Caki2 (cell line): ENCODE measurements at regions not wholly inside any gene's neighbourhood (a gene's known extent, or its start where the extent isn't known, plus 50 kb on each side); places are given as distances from the start of the nearest gene placed in this dataset.
"Not testable (repeated sequence)": the region's sequence is repeated elsewhere in the genome, so short reads cannot be mapped to it uniquely, and the experiment has no call there.

Experiments
- DNase-seq: peaks from one replicate; pipeline ENCODE4 v3.0.0-alpha.2; 2015; ENCODE audit warnings: low read depth
- in situ Hi-C: cut with HindIII; loops from 2 replicates; pipeline ENCODE4 v1.10.0; 2016; ENCODE audit warnings: low sequenced_read_pairs, low pct_unique_long_range_greater_than_20kb, mixed read lengths

DNA sequence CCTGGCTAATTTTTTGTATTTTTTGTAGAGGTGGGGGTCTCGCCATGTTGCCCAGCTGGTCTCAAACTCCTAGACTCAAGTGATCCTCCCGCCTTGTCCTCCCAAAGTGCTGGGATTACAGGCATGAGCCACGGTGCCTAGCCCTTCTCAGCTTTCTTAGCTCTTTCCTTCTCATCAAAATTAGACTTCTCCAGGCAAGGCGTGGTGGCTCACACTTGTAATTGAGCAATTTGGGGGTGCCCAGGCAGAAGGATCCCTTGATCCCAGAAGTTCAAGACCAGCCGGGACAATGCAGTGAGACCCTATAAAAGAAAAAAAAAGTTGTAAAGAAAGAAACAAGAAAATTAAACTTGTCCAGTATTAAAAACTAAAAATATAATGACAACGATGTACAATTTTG lies 112.6 kb upstream of the ERRFI1 start:
- in situ Hi-C loops, result no loop called here
- DNase-seq, result no peak

DNA sequence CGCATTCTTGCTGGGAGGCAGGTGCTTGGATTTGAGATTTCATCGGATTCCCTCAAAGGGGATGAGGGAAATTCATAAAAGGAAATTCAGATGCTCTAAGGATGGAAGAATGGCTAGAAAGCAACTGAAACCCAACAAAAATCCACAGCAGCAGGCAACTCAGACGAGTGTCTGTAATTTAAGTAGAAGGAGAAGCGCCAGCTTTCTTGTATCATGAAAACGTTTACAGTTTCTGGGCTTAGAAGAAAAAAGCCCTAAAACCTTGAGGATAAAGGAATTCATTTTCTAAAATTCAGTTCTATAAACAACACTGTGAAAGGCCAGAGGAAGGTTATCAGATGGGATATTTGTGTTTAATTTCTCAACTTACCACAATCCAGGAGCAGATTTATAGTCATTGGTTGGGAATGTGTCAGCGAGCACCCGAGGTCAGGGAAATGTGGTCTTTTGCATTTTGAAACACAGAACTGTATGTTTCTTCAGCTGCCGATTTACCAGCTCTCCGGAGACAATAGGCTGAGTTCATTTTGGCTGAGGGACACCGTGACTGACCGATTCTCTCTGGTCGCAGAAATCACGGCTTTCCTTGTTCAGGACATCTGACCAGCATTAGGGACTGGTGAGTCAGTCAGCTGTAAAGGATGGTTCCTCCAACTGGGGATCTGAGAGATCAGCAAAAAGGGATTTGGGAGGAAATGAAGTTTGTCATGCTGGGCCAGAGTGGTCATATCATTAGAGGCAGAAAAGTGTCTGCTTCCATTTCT lies 111.6 kb upstream of the ERRFI1 start:
- in situ Hi-C loops, result no loop called here
- peak; percentile 83 for DNase-seq

DNA sequence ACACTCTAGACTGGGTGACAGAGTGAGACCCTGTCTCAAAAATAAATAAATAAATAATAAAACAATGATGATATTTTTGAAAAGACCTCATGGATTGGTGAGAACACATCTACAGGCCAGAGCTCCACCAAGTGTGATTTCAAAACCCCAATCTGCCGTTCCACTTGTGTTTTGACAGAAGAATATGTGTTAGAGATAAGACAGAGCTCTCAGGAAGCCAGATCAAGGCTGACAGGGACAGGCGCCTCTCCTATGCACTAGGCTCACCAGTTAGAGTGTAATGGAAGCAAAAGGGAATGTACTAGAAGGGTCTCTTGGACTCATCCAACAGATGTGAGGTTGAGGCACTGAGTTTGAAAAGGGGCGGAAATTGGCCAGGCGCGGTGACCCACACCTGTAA lies 110.7 kb upstream of the ERRFI1 start:
- DNase-seq, result no peak
- in situ Hi-C loops, result no loop called here

DNA sequence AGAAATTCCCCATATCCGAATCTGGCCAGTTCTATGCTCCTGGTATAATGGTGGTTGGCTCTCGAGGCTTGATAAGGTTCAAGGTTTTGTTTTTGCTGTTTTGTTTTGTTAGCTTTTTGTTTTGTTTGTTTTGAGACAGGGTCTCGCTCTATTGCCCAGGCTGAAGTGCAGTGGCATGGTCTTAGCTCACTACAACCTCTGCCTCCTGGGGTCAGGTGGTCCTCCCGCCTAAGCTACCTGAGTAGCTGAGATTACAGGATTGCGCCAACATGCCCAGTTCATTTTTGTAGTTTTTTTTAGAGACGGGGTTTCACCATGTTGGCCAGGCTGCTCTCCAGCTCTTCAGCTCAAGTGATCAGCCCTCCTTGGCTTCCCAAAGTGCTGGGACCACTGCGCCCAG lies 109.1 kb upstream of the ERRFI1 start:
- DNase-seq, result no peak
- in situ Hi-C loops, result no loop called here

DNA sequence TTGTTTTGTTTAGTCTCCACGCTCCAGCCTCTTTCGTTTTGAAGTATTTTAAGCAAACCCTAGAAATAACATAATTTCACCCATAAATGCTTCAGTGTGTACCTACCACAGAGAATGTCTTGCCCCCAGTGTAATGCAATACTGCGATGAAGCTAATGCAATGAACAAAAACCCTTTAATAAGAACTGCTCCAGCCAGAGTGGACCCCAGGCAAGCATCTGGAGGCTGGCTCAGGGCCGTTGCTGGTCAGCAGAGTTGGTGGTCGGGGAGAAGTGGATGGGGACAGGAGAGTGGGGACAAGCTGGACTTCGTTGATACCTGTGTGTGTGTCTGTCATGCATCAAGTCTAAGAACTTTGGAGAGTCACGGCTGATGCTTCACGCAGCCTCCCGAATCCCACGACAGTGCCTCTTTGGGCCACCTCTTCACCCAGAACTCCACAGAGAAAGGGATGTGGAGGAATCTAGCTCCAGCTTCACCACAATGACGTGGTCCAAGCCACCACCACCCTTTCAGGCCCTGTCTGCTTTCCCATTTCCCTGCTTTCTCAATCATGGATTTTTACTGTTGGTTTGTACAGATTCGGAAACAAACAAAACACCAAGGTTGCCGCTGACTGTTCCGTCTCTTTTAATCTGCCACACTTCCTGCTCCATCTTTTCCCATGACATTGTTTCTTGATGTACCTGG lies 108.6 kb upstream of the ERRFI1 start:
- no peak for DNase-seq
- in situ Hi-C loops, result no loop called here

DNA sequence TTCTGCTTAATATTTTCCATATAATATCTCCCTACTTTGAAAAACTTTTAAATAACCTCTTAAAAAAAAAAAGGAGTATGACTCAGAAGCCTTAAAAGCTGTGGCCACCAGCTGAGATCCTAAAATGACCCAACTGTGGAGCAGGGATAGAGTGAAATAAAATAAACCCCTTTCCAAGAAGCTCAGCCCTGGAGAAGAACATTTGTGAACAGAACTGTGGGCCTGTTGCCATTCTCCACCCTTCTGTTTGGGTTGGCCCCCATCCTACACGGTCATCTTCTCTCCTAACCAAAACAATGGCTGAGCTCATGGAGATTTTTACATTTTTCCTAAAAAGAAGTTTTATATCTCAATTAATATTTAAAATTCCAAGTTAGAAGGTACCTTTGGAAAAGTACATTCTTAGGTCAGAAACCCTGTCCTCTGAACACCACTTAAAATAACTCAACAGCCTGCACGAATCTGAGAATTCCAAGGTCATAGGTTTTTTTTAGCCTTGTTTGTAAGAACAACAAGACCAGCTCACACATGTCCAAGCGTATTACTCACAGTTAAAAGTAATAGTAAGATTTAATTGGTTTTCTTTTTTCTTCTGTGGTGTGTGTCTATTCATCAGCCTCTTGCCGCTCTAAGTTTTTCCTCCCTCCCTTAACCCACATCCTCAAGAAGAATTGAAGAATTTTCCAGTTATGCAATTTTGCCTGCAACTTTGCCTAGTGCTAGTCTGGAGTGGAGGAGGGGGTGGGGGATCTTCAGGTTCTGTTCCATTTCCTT lies 107.7 kb upstream of the ERRFI1 start:
- in situ Hi-C loops, result no loop called here
- peak; percentile 72 for DNase-seq

DNA sequence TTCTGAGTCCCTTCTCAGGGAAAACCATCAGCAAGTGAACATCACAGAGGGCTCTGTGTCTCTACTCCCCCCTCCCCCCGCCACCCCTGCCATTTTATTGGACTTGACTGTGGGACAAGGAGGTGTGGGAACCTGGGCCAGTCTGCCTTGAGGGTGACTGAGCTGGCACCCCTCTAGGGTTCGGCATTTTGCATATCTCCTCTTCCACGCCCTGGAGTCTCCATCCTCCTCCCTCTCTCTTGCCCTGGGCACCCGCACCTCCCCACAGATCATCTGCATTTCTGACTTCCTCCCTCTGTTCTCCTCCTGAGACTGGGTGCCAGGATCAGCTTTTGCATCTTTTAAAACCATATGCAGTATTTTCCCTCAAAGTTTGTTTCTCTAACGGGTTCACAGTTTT lies 107.1 kb upstream of the ERRFI1 start:
- in situ Hi-C loops, result no loop called here
- no peak for DNase-seq

DNA sequence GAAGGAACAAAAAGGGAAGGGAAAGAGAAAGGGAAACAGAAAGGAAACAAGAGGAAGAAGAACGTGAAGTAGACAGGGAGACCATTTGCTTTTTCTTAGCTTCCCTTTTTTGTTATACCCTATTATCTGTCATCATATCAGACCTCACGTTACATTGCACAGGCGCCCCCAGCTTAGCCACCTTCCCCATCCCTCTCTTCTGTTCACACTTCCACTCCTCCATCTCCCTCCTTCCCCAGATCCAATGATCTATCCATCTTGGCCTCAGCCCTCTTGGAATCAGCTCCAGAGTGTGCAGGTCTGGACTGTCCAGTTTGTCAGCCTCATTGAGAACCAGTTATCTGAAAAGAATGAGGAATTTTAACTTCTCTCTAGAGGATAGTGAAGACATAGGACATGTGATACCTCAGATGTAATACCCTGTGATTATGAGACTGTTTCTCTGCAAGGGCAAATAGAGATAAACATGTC lies 101.1 kb upstream of the ERRFI1 start:
- in situ Hi-C loops, result no loop called here
- DNase-seq, result no peak

DNA sequence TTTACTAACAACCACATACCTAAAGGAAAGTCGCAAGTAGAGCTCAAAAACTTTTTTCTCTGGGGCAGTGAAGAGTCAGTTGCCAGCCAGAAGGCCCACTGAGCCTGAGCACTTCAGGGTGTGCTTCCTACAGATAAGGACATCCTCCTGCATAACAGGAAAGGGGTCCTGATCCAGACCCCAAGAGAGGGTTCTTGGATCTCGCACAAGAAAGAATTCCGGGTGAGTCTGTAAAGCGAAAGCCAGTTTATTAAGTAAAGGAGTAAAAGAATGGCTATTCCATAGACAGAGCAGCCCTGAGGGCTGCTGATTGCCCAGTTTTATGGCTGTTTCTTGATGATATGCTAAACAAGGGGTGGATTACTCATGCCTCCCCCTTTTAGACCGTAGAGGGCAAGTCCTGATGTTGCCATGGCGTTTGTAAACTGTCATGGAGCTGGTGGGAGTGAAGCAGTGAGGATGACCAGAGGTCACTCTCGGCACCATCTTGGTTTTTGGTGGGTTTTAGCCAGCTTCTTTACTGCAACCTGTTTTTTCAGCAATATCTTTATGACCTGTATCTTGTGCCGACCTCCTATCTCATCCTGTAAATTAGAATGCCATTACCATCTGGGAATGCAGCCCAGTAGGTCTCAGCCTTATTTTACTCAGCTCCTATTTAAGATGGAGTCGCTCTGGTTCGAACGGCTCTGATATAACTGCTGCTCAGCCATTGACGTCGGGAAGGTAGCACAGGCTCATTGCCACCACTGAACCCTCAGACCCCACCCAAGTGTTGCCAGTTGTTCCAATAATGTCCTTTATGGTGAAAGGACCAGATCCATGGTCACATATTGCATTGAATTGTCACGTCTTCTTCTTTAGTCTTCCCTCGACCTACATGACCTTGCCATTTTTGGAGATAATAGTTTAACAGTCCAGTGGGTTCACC lies 96.6 kb upstream of the ERRFI1 start:
- DNase-seq, result peak; percentile 30
- in situ Hi-C loops, result no loop called here

DNA sequence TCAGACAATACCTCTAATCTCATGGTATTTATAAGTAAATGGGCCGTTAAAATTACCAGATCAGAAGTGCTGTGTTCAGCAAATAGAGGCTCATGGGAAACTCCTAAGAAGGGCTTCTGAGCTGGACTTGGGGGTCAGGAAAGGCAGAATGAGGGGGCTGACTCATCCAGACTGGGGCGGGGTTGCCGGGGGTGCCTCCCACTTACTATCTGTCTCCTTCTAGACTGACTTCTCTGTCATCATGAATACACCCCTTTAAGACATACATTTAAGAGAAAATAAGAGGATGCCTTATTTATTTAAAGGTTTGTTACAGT lies 96.0 kb upstream of the ERRFI1 start:
- peak; percentile 22 for DNase-seq
- in situ Hi-C loops, result no loop called here

DNA sequence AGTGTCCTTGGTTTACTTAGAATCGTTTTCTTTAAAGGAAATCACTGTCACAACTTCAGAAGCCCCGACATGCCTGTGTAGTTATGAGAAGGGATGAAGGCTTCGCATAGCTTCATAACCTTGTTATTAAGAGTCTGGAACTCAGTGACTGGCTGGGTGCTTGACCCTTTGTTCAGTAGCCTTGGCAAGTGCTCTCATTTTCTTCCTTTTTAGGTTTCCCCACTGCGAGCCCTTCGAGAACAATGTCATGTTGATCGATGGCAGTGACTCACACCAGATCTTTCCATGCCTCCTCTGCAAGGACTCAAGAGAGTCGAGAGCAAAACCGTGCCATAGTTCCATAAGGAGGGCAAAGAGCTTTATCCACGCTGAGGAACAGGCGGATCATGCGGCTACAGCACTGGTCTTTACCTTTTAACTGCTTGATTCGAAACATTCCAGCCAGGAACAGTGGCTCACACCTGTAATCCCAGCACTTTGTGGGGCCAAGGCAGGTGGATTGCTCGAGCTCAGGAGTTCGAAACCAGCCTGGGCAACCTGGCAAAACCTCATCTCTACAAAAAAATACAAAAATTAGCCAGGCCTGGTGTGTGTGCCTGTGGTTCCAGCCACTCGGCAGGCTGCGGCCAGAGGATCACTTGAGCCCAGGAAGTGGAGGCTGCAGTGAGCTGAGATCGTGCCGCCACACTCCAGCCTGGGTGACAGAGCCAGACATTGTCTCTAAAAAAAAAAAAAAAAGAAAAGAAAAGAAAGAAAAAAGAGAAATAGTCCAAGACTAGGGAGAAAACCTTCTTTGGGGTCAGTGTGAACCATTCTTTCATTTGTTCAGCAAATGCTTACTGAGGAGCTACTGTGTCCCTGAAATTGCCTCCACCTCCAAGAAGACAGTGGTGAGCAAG lies 95.4 kb upstream of the ERRFI1 start:
- in situ Hi-C loops, result no loop called here
- peak; percentile 86 for DNase-seq

DNA sequence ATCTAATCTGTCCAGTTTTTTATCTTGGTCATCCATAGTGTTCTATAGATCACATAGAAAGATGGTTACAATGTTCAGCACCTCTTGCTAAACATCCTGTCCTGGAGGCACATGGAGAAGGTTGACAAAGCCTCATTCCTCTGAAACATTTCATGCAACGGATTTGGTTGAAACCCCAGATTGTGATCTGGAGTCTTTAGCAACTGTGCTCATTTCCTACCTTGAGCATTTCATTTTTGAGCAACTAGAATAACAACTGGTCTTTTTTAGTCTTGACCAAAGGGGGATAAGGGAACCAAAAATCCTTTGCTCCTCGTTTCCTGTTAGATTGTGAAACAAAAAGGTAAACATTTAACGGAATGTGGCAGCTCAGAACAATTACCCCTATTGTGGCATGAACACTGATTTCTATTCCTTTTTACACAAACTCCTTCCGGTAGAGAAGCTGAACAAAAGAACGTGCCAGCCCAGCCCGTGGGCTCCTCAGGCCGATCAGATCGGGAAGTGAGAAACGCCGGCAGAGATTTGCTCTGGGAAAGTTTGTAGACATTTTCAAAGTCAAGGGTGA lies 94.7 kb upstream of the ERRFI1 start:
- no peak for DNase-seq
- in situ Hi-C loops, result no loop called here

DNA sequence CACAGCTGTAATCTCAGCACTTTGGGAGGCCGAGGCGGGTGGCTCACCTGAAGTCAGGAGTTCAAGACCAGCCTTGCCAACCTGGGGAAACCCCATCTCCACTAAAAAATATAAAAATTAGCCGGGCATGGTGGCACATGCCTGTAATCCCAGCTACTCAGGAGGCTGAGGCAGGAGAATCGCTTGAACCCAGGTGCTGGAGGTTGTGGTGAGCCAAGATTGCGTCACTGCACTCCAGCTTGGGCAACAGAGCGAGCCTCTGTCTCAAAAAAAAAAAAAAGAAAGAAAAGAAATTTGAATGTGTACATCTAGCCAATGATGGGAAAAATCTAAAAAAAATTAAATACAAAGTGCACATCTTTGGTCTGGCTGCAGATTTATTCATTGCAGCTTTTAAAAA lies 92.6 kb upstream of the ERRFI1 start:
- in situ Hi-C loops, DNase-seq: not testable (repeated sequence)

DNA sequence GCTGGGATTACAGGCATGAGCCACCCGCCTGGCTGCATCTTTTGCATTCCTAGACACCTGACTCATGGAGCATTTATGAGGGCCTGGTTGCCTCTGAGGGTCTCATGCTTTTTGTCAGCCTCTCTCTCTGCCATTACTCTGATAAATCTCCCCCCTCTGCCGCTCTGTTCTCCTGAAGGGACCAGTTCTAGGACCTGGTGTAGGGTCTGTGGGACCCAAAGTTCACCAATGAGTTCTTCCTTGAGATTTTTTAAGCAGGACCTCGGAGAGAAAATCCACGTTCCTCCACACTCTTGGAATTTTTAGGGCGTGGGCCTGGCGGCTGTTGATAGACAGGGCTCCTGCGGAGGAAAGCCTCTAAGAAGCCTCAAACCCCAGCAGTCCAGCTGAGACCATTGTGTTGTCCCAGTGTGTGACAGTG lies 91.9 kb upstream of the ERRFI1 start:
- DNase-seq, result no peak
- in situ Hi-C loops, result no loop called here

DNA sequence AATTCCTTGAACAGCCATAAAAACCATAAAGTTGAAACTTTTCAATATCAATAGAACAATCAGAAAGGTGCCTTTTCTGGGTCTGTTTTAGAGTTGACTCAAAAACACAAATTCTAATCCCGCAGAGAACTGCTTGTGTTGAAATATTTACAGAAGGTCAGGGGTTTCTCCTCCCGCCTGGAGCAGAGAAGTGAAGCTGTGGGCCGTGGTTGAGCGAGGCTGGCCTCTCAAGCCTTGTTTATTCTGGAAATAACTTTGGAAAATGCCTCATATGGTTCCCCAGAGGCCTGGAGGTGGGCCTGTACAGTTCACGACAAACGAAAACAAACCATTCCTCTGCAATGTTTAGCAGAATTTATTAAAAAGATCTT lies 90.8 kb upstream of the ERRFI1 start:
- no peak for DNase-seq
- in situ Hi-C loops, result no loop called here

DNA sequence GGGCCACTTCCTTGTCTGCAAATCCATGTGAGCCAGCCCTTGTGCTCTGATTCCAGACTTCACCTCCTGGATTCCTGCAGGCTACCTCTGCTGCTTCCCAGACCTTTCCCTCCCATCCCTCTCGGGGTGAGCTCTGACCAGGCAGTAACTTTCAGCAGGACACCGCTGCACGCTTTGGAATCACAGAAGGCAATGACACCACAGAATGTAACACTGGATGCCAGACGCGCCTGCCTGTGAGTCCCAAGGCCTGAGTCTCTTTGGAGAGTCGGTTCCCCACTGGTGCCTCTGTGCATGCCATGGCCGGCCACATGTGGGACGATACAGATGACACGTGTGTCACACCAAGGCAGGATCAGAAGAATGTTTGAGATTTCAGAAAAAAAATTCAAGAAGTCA lies 89.7 kb upstream of the ERRFI1 start:
- no peak for DNase-seq
- in situ Hi-C loops, result no loop called here

DNA sequence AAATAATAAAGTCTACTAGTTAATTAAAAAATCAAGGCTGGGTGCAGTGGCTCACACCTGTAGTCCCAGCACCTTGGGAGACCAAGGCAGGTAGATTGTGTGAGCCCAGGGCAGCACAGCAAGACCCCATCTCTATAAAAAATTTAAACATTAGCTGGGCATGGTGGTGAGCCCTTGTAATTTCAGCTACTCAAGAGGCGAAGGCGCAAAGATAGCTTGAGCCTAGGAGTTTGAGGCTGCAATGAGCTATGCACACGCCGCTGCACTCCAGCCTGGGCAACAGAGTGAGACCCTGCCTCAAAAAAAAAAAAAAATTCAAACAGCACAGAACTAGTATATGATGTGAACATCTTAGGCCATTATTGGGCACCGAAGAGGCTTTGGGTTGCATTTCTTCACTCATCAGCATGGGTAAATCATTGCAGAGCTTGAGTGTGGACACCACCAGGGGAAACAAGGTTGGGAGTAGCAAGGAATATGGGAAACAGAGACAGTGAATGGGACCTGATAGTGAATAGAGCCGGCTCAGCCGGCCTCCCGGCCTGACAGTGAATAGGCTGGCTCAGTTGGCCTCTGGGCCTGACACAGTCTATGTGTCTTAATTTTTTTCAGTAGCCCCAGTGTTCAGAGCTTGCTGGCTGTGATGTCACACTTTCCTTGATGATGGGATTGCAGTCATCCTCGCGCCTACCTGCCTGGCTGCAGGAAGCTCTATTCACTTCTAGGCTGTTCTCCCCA lies 89.1 kb upstream of the ERRFI1 start:
- in situ Hi-C loops, result no loop called here
- no peak for DNase-seq
